HCT116 (cell line): ENCODE measurements at regions not wholly inside any gene's neighbourhood (a gene's known extent, or its start where the extent isn't known, plus 50 kb on each side); places are given as distances from the start of the nearest gene placed in this dataset.

Experiments used
- ATAC-seq: fragments of 200-7000 bp; cut with Tn5 transposase; 2 replicates; pipeline ENCODE4 v1.9.1; 2020; ENCODE audit warnings: mild to moderate bottlenecking, moderate library complexity
- BruUV-seq: library from RNA; stranded (reverse); fragments of 400-500 nt; replicated peaks from 2 replicates; lab custom pipeline; 2021; lab: Mats Ljungman, UMichigan
- CTCF ChIA-PET: fragments of 300-600 bp; sonication (Branson Sonifier 250); formaldehyde crosslinking; loops from one replicate; lab custom pipeline; 2021; ENCODE audit warnings: antibody characterized with exemption; lab: Charles Lee
- POLR2A ChIA-PET: fragments of 300-600, 350-600 bp; sonication (Branson Sonifier 250); formaldehyde crosslinking; loops from one replicate; lab custom pipeline; 2021; ENCODE audit warnings: antibody characterized with exemption; lab: Charles Lee
- RAD21 ChIA-PET, 2 experiments: fragments of 300-600 bp; sonication (Branson Sonifier 250); formaldehyde crosslinking; loops; one replicate each; lab custom pipeline; 2023; ENCODE audit warnings: low total read pairs in 2 of 2; ENCODE audit not compliant: uncharacterized antibody in 2 of 2, unreplicated experiment in 2 of 2, low non-redundant PET in 1 of 2; lab: Charles Lee
- DNase-seq: peaks from one replicate; pipeline ENCODE4 v3.0.0-alpha.2; 2010; ENCODE audit warnings: low read depth, low spot score
- H2AFZ ChIP-seq: fragments of 200-600 bp; shearing (Covaris generic), sonication (generic); 2 replicates; pipeline ENCODE4 v1.6.1; 2017; ENCODE audit warnings: low read depth, mixed run types, mixed read lengths, antibody characterized with exemption, low read length; ENCODE audit not compliant: poor library complexity, severe bottlenecking
- H3K27ac ChIP-seq: 2 replicates; pipeline ENCODE4 v1.5.1; 2012; ENCODE audit warnings: low read depth, low read length
- H3K27me3 ChIP-seq: fragments of 200-600 bp; sonication (generic); 2 replicates; pipeline ENCODE4 v1.6.1; 2016; ENCODE audit warnings: mixed run types, low read length, mixed read lengths; ENCODE audit not compliant: insufficient read depth
- H3K36me3 ChIP-seq, 2 experiments: fragments of 200-500 bp in 1 of 2; fragments of 200-600 bp in 1 of 2; sonication (Bioruptor generic) in 1 of 2; sonication (generic) in 1 of 2; 2 replicates each; pipeline versions ENCODE4 v1.5.1 to v1.6.1; 2014 to 2016; ENCODE audit warnings: low read length in 2 of 2, inconsistent platforms in 1 of 2, mixed read lengths in 1 of 2, mixed run types in 1 of 2; ENCODE audit not compliant: insufficient read depth in 2 of 2, control insufficient read depth in 1 of 2
- H3K4me1 ChIP-seq, 2 experiments: fragments of 200-600 bp in 1 of 2; sonication (generic) in 1 of 2; 2 replicates each; pipeline versions ENCODE4 v1.5.1 to v1.6.1; 2012 to 2017; ENCODE audit warnings: low read length in 2 of 2, inconsistent platforms in 1 of 2, mild to moderate bottlenecking in 1 of 2, mixed read lengths in 1 of 2, mixed run types in 1 of 2, moderate library complexity in 1 of 2; ENCODE audit not compliant: insufficient read depth in 2 of 2, control insufficient read depth in 1 of 2
- H3K4me2 ChIP-seq: fragments of 200-600 bp; sonication (generic); 2 replicates; pipeline ENCODE4 v1.6.1; 2017; ENCODE audit warnings: mixed run types, low read length, mixed read lengths
- H3K4me3 ChIP-seq, 2 experiments: fragments of 200-600 bp in 1 of 2; sonication (generic) in 1 of 2; replicated peaks in 1 of 2; 2 replicates each; pipeline ENCODE4 v1.5.1; 2011 to 2016; ENCODE audit warnings: low read length in 2 of 2, control low read depth in 1 of 2, low read depth in 1 of 2, mild to moderate bottlenecking in 1 of 2, mixed read lengths in 1 of 2, mixed run types in 1 of 2
- H3K79me2 ChIP-seq: fragments of 200-600 bp; sonication (generic); 2 replicates; pipeline ENCODE4 v1.6.1; 2017; ENCODE audit warnings: mild to moderate bottlenecking, mixed run types, low read length, moderate library complexity, mixed read lengths; ENCODE audit not compliant: insufficient read depth
- H3K9ac ChIP-seq: fragments of 200-600 bp; sonication (generic); 2 replicates; pipeline ENCODE4 v1.6.1; 2016; ENCODE audit warnings: low read length, mixed read lengths
- H3K9me2 ChIP-seq: fragments of 200-600 bp; sonication (generic), shearing (Covaris generic); 2 replicates; pipeline ENCODE4 v1.6.1; 2017; ENCODE audit warnings: mixed run types, mild to moderate bottlenecking, moderate library complexity; ENCODE audit not compliant: insufficient read depth
- H3K9me3 ChIP-seq, 2 experiments: fragments of 200-500 bp in 1 of 2; fragments of 200-600 bp in 1 of 2; sonication (Bioruptor generic) in 1 of 2; sonication (generic) in 1 of 2; 2 replicates each; pipeline ENCODE4 v1.6.1; 2014 to 2017; ENCODE audit warnings: low read length in 2 of 2, mixed read lengths in 2 of 2, inconsistent platforms in 1 of 2, low read depth in 1 of 2, mild to moderate bottlenecking in 1 of 2, mixed run types in 1 of 2, moderate library complexity in 1 of 2; ENCODE audit not compliant: control insufficient read depth in 1 of 2, insufficient read depth in 1 of 2
- H4K20me1 ChIP-seq: fragments of 200-600 bp; sonication (generic), shearing (Covaris generic); 2 replicates; pipeline ENCODE4 v1.6.1; 2017; ENCODE audit warnings: mixed run types, mild to moderate bottlenecking, moderate library complexity; ENCODE audit not compliant: insufficient read depth
- CBX3 ChIP-seq: IDR thresholded peaks from 2 replicates; pipeline ENCODE4 v1.6.1; 2012; ENCODE audit warnings: low read depth
- CEBPB ChIP-seq: IDR thresholded peaks from 2 replicates; pipeline ENCODE4 v1.6.1; 2012; ENCODE audit warnings: low read depth
- EGR1 ChIP-seq: IDR thresholded peaks from 2 replicates; pipeline ENCODE4 v1.6.1; 2012; ENCODE audit warnings: low read depth
- EZH2 ChIP-seq: fragments of 200-600 bp; sonication (generic); IDR thresholded peaks from 2 replicates; pipeline ENCODE4 v1.6.1; 2017; ENCODE audit warnings: antibody characterized with exemption, mixed run types
- EZH2phosphoT487 ChIP-seq: fragments of 200-600 bp; IDR thresholded peaks from 2 replicates; pipeline ENCODE4 v1.6.1; 2018; ENCODE audit warnings: antibody characterized with exemption, borderline replicate concordance
- JUND ChIP-seq: IDR thresholded peaks from 2 replicates; pipeline ENCODE4 v1.6.1; 2012
- POLR2A ChIP-seq: IDR thresholded peaks from 2 replicates; pipeline ENCODE4 v1.7.0; 2011; ENCODE audit warnings: borderline replicate concordance; ENCODE audit not compliant: insufficient read depth, insufficient read length; ENCODE audit errors: extremely low read depth
- POLR2AphosphoS5 ChIP-seq: IDR thresholded peaks from 2 replicates; pipeline ENCODE4 v1.6.1; 2011; ENCODE audit warnings: mild to moderate bottlenecking, low read depth, low read length, moderate library complexity
- SIN3A ChIP-seq: IDR thresholded peaks from 2 replicates; pipeline ENCODE4 v1.6.1; 2012; ENCODE audit warnings: low read depth
- SRF ChIP-seq: IDR thresholded peaks from 2 replicates; pipeline ENCODE4 v1.6.1; 2012; ENCODE audit warnings: low read depth
- TCF7L2 ChIP-seq: IDR thresholded peaks from 2 replicates; pipeline ENCODE4 v1.7.0; 2011; ENCODE audit warnings: borderline replicate concordance, inconsistent platforms; ENCODE audit not compliant: insufficient read depth, insufficient read length; ENCODE audit errors: extremely low read depth
- ZNF274 ChIP-seq: fragments of 200-500 bp; sonication (Bioruptor generic); IDR thresholded peaks from 2 replicates; pipeline ENCODE4 v1.6.1; 2014; ENCODE audit warnings: mild to moderate bottlenecking, low read depth, low read length, inconsistent platforms
- intact Hi-C: fragments of 100-400 bp; cut with micrococcal nuclease; formaldehyde crosslinking; loops from 2 replicates; pipeline ENCODE4 v1.10.0; 2022
- TF ChIP-seq, protein P1 (sequence below): IDR thresholded peaks from 2 replicates; pipeline ENCODE4 v1.6.1; 2012
- TF ChIP-seq, protein P2 (sequence below), 3 experiments: fragments of 200-600 bp in 1 of 3; sonication (generic) in 1 of 3; IDR thresholded peaks in 2 of 3; conservative IDR thresholded peaks in 1 of 3; 2 replicates each; pipeline ENCODE4 v1.5.1; 2012 to 2017; ENCODE audit warnings: low read depth in 2 of 3, low read length in 2 of 3, antibody characterized with exemption in 1 of 3, borderline replicate concordance in 1 of 3, control low read depth in 1 of 3, mild to moderate bottlenecking in 1 of 3, mixed read lengths in 1 of 3, mixed run types in 1 of 3, moderate library complexity in 1 of 3; ENCODE audit not compliant: insufficient read depth in 1 of 3
- TF ChIP-seq, protein P3 (sequence below): IDR thresholded peaks from 2 replicates; pipeline ENCODE4 v1.6.1; 2012; ENCODE audit warnings: low read depth
- TF ChIP-seq, protein P4 (sequence below): IDR thresholded peaks from 2 replicates; pipeline ENCODE4 v1.6.1; 2011; ENCODE audit warnings: mild to moderate bottlenecking, low read length, moderate library complexity; ENCODE audit not compliant: insufficient replicate concordance; ENCODE audit errors: extremely low read depth
- TF ChIP-seq, protein P5 (sequence below): IDR thresholded peaks from 2 replicates; pipeline ENCODE4 v1.6.1; 2012

DNA sequence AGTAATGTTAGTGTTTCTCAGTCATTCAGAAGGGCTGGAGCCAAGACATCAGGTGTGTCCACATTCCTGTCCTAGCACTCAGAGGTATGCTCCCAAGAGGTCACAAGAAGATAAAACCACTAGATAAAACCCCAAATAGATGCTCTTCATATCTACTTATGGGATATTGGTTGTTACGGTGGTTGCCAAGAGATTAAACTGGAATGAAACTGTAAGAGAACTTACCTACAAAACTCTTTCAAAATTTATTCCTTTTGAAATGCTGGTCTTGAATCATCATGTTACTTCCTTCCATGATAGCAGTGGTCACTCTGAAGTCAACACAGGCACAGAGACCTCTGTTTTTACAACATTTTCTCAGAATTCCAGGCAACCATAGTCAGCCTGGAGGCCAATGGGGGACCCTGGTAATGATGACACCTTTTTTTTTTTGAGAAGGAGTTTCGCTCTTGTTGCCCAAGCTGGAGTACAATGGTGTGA, 122.4 kb upstream of the WSCD1 start:
- intact Hi-C loops, result no loop called here
- Histone ChIP-seq H3K9ac (no peak overlapping the region), H4K20me1 (no peaks in the 10 kb centered on the region), H3K27me3 (peaks cover 77% of the 10 kb centered on the region), H3K9me2 (no peaks in the 10 kb centered on the region), H3K79me2 (no peaks in the 10 kb centered on the region), H3K4me1 (no peaks in the 10 kb centered on the region), H3K4me2 (no peak overlapping the region), H3K36me3 (no peaks in the 10 kb centered on the region), H3K9me3 (no peaks in the 10 kb centered on the region), H3K27ac (no peak overlapping the region), H2AFZ (no peak overlapping the region), H3K4me3 (no peak overlapping the region)
- RAD21 ChIA-PET, result interaction anchor here in 1 of 2 experiments (0.6 kb wide), 1 partner anchor 110 kb away, joined by 3 read pairs; no protein-coding TSS in a partner anchor
- TF ChIP-seq, protein P1, sequence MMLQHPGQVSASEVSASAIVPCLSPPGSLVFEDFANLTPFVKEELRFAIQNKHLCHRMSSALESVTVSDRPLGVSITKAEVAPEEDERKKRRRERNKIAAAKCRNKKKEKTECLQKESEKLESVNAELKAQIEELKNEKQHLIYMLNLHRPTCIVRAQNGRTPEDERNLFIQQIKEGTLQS, result no peak
- TF ChIP-seq, protein P2, sequence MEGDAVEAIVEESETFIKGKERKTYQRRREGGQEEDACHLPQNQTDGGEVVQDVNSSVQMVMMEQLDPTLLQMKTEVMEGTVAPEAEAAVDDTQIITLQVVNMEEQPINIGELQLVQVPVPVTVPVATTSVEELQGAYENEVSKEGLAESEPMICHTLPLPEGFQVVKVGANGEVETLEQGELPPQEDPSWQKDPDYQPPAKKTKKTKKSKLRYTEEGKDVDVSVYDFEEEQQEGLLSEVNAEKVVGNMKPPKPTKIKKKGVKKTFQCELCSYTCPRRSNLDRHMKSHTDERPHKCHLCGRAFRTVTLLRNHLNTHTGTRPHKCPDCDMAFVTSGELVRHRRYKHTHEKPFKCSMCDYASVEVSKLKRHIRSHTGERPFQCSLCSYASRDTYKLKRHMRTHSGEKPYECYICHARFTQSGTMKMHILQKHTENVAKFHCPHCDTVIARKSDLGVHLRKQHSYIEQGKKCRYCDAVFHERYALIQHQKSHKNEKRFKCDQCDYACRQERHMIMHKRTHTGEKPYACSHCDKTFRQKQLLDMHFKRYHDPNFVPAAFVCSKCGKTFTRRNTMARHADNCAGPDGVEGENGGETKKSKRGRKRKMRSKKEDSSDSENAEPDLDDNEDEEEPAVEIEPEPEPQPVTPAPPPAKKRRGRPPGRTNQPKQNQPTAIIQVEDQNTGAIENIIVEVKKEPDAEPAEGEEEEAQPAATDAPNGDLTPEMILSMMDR (IDR thresholded peaks at IDR 0.05 in 2 of 3, conservative IDR thresholded peaks at IDR 0.05 in 1 of 3; ENCODE audit: borderline replicate concordance in 1 of 3, insufficient read depth in 1 of 3, low read depth in 2 of 3, low read length in 2 of 3), result no peak
- TF ChIP-seq POLR2AphosphoS5, result no peak
- TF ChIP-seq TCF7L2, result no peak
- TF ChIP-seq POLR2A, result no peak
- TF ChIP-seq EZH2phosphoT487, result no peak
- TF ChIP-seq ZNF274, result no peak
- TF ChIP-seq EGR1, result no peak
- no peak for TF ChIP-seq EZH2
- TF ChIP-seq SRF, result no peak
- TF ChIP-seq, protein P3, sequence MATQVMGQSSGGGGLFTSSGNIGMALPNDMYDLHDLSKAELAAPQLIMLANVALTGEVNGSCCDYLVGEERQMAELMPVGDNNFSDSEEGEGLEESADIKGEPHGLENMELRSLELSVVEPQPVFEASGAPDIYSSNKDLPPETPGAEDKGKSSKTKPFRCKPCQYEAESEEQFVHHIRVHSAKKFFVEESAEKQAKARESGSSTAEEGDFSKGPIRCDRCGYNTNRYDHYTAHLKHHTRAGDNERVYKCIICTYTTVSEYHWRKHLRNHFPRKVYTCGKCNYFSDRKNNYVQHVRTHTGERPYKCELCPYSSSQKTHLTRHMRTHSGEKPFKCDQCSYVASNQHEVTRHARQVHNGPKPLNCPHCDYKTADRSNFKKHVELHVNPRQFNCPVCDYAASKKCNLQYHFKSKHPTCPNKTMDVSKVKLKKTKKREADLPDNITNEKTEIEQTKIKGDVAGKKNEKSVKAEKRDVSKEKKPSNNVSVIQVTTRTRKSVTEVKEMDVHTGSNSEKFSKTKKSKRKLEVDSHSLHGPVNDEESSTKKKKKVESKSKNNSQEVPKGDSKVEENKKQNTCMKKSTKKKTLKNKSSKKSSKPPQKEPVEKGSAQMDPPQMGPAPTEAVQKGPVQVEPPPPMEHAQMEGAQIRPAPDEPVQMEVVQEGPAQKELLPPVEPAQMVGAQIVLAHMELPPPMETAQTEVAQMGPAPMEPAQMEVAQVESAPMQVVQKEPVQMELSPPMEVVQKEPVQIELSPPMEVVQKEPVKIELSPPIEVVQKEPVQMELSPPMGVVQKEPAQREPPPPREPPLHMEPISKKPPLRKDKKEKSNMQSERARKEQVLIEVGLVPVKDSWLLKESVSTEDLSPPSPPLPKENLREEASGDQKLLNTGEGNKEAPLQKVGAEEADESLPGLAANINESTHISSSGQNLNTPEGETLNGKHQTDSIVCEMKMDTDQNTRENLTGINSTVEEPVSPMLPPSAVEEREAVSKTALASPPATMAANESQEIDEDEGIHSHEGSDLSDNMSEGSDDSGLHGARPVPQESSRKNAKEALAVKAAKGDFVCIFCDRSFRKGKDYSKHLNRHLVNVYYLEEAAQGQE, result no peak
- TF ChIP-seq, protein P4, sequence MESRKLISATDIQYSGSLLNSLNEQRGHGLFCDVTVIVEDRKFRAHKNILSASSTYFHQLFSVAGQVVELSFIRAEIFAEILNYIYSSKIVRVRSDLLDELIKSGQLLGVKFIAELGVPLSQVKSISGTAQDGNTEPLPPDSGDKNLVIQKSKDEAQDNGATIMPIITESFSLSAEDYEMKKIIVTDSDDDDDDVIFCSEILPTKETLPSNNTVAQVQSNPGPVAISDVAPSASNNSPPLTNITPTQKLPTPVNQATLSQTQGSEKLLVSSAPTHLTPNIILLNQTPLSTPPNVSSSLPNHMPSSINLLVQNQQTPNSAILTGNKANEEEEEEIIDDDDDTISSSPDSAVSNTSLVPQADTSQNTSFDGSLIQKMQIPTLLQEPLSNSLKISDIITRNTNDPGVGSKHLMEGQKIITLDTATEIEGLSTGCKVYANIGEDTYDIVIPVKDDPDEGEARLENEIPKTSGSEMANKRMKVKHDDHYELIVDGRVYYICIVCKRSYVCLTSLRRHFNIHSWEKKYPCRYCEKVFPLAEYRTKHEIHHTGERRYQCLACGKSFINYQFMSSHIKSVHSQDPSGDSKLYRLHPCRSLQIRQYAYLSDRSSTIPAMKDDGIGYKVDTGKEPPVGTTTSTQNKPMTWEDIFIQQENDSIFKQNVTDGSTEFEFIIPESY, result no peak
- TF ChIP-seq, protein P5, sequence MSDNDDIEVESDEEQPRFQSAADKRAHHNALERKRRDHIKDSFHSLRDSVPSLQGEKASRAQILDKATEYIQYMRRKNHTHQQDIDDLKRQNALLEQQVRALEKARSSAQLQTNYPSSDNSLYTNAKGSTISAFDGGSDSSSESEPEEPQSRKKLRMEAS, result no peak
- no peak for TF ChIP-seq SIN3A
- no peak for TF ChIP-seq CEBPB
- TF ChIP-seq CBX3, result no peak
- no peak for TF ChIP-seq JUND
- ATAC-seq, result no peak
- no peak for DNase-seq
- CTCF ChIA-PET, result no interaction called here
- POLR2A ChIA-PET, result no interaction called here
- BruUV-seq, result no TSS peak
